Effector memory CD8-positive, alpha-beta T cell (primary cell): ENCODE measurements at regions not wholly inside any gene's neighbourhood (a gene's known extent, or its start where the extent isn't known, plus 50 kb on each side); places are given as distances from the start of the nearest gene placed in this dataset.

Experiments used
- ATAC-seq: fragments of 150-1000 bp; cut with Tn5 transposase; replicated peaks from 2 replicates; pipeline ENCODE4 v1.10.0; 2021; ENCODE audit warnings: mild to moderate bottlenecking, moderate library complexity
- DNase-seq, 3 experiments: peaks; one replicate each; pipeline ENCODE4 v3.0.0; 2021
- H3K27ac Mint-ChIP-seq, 2 donors: one replicate each; pipeline ENCODE4 v1.8.0; 2022; ENCODE audit warnings: mild to moderate bottlenecking in 2 of 2, mixed read lengths in 2 of 2, moderate library complexity in 2 of 2
- H3K27me3 Mint-ChIP-seq, 2 donors: one replicate each; pipeline ENCODE4 v1.8.0; 2022; ENCODE audit warnings: mixed read lengths in 2 of 2
- H3K36me3 Mint-ChIP-seq: one replicate; pipeline ENCODE4 v1.8.0; 2022; ENCODE audit warnings: mild to moderate bottlenecking, moderate library complexity, mixed read lengths; ENCODE audit not compliant: insufficient read depth
- H3K4me1 Mint-ChIP-seq, 2 donors: one replicate each; pipeline ENCODE4 v1.8.0; 2022; ENCODE audit warnings: low read depth in 2 of 2, mixed read lengths in 2 of 2
- H3K4me3 Mint-ChIP-seq, 2 donors: one replicate each; pipeline ENCODE4 v1.8.0; 2022; ENCODE audit warnings: mild to moderate bottlenecking in 2 of 2, mixed read lengths in 2 of 2, moderate library complexity in 2 of 2
- H3K9me3 Mint-ChIP-seq, 2 donors: one replicate each; pipeline ENCODE4 v1.8.0; 2022; ENCODE audit warnings: mixed read lengths in 2 of 2

DNA sequence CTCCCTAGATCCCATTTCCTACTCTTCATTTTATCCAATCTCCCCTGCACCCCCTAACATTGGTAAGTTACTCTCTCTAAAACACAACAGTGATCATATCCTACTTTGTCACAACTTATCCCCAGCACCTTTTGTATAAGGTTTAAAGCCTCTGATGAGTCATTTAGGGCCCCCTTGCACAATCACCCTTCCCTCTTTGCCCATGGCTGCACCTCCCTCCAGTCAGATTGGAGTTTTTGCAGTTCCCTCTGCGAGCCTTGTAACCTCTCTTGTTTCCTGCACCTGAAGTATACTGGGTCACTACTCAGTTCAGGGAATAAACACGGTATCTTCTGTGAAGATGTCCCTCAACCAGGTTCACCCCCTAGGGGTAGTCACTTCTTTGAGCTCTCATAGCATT lies 55.9 kb upstream of the ADRB1 start:
- Mint-ChIP-seq H3K27ac (no peak overlapping the region), H3K9me3 (no peaks in the 10 kb centered on the region), H3K4me3 (no peak overlapping the region), H3K36me3 (no peaks in the 10 kb centered on the region), H3K27me3 (peaks cover 9 to 38% of the 10 kb centered on the region in 2 donors), H3K4me1 (peaks cover 8 to 16% of the 10 kb centered on the region in 2 donors)
- DNase-seq (no peak), ATAC-seq (no peak)

DNA sequence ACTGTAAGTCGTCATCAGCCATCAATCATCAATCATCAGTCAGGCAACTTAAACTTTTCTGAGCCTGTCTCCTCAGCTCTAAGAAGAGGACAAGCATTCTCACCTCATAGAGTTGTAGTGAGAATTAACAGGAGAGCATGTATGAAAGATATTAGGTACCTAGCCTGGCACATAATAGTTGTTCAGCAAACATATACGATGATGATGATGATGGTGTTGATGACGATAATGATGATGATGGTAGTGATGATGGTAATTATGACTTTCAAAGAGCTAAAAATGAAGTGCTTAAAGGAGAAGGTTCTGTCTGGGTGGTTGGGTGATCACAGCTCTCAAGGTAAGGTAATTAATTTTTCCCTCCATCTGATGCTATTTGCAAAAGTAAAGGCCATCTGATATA lies 55.1 kb upstream of the ADRB1 start:
- no peaks in the 10 kb centered on the region for H3K9me3 Mint-ChIP-seq
- H3K27me3 Mint-ChIP-seq = peaks cover 9 to 39% of the 10 kb centered on the region in 2 donors
- H3K36me3 Mint-ChIP-seq = no peaks in the 10 kb centered on the region
- DNase-seq (no peak), ATAC-seq (no peak)
- no peak overlapping the region for H3K27ac Mint-ChIP-seq
- peaks cover 5 to 12% of the 10 kb centered on the region in 2 donors for H3K4me1 Mint-ChIP-seq
- H3K4me3 Mint-ChIP-seq = no peak overlapping the region

DNA sequence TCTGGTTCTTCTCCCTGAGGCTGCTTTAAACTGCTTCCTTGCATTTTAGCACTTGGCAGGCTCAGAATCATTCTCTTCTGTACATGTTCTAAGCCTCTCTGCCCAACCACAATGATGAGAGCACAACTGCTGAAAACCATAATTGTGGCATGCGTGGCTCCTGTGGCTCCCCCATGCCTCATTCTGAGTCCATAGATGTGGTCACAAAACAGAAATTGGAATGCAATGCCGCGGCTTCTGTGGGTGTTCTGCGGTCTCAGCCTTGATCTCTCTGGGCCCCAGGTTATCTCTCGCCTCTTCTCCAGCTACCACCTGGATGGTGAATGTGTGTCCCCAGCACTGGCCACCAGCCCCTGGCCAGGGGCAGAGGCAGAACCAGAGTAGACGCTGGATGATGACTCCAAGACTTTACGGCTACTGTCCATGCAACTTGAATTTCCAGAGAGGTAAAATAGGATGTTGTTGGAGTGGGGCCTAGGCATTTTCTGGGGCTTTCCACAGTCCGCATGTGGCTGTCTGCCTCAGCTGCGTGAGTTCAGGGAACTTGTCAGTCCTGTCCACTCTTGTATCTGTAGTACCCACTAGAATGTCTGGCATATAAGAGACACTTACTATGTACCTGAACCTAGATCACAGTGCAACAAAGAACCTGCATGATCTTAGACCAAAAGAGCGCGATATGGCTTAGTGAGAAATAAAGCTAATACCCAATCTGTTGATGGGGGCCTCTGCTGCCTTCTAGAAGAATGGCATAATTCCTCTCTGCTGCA lies 52.4 kb upstream of the ADRB1 start:
- peaks cover 0 to 7% of the 10 kb centered on the region in 2 donors for H3K4me1 Mint-ChIP-seq
- H3K27ac Mint-ChIP-seq = no peak overlapping the region
- no peak overlapping the region for H3K4me3 Mint-ChIP-seq
- no peaks in the 10 kb centered on the region for H3K9me3 Mint-ChIP-seq
- ATAC-seq = no peak
- no peaks in the 10 kb centered on the region for H3K36me3 Mint-ChIP-seq
- peaks cover 9 to 56% of the 10 kb centered on the region in 2 donors for H3K27me3 Mint-ChIP-seq
- DNase-seq = no peak

- ATAC-seq = no peak
Measured at GRCh38 chr10:113992471-113993011, 51.1 kb upstream of the ADRB1 start.

DNA sequence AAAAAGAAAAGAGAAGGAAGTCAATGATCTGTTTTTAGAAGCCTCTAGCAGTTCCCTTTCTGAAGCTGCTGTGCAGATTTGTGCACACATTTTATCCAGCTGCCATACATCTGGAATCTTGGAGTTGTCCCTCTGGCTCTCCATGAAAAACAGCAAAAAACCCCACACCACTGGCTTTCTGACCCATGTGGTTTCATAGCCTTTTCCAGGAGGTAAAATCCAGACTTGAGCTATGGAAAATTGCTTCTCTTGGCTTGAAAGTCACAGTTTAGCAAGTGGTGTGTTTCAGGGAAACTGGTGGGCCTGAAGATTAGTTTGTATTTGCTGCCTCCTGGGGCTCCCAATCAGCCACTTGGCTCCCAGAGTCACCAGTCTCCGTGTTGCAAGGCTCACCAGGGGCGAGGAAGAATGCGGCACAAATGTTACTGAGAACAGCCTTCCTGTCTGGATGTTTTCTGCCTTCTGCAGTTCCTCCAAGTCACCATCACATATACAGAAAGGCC lies 50.1 kb upstream of the ADRB1 start:
- Mint-ChIP-seq H3K36me3 (no peaks in the 10 kb centered on the region), H3K4me1 (peaks cover 0 to 7% of the 10 kb centered on the region in 2 donors), H3K9me3 (no peaks in the 10 kb centered on the region), H3K27ac (no peak overlapping the region), H3K27me3 (peaks cover 9 to 53% of the 10 kb centered on the region in 2 donors), H3K4me3 (no peak overlapping the region)
- ATAC-seq (no peak), DNase-seq (no peak)

More at GRCh38 chr10:113992471-113993011, 51.1 kb upstream of the ADRB1 start:
- no peaks in the 10 kb centered on the region for H3K36me3 Mint-ChIP-seq
- H3K27ac Mint-ChIP-seq = no peak overlapping the region
- no peak for DNase-seq
- H3K4me3 Mint-ChIP-seq = no peak overlapping the region
- H3K27me3 Mint-ChIP-seq = peaks cover 9 to 62% of the 10 kb centered on the region in 2 donors
- no peaks in the 10 kb centered on the region for H3K9me3 Mint-ChIP-seq
- H3K4me1 Mint-ChIP-seq = peaks cover 0 to 7% of the 10 kb centered on the region in 2 donors
